ENCODE measurements at regions not wholly inside any gene's neighbourhood (a gene's known extent, or its start where the extent isn't known, plus 50 kb on each side); places are given as distances from the start of the nearest gene placed in this dataset.

GRCh38 chr13:99061411-99061810 is 83.5 kb upstream of the DOCK9 start:
- Histone ChIP-seq H2BK5ac (ENCODE audit: insufficient read length, low read length) (no peak overlapping the region), H3K27me3 (ENCODE audit: insufficient read depth, low read length) (no peaks in the 10 kb centered on the region), H3K4ac (ENCODE audit: low read depth, low read length) (no peak overlapping the region), H2BK120ac (ENCODE audit: low read depth, low read length, poor library complexity, severe bottlenecking) (no peak overlapping the region), H2AFZ (ENCODE audit: low read length) (no peak overlapping the region), H4K20me1 (ENCODE audit: control insufficient read depth, insufficient read depth, insufficient read length) (no peaks in the 10 kb centered on the region), H3K18ac (ENCODE audit: insufficient read length, low read depth, low read length) (no peak overlapping the region), H2BK15ac (ENCODE audit: low read depth, low read length) (no peak overlapping the region), H3K79me2 (ENCODE audit: insufficient read depth, low read length) (no peaks in the 10 kb centered on the region), H3K23ac (ENCODE audit: insufficient read length, low read depth, low read length) (no peak overlapping the region), H3K9me3 (ENCODE audit: control insufficient read depth, low read depth, low read length) (no peaks in the 10 kb centered on the region), H4K5ac (ENCODE audit: insufficient read length, low read depth, low read length) (no peak overlapping the region), H3K23me2 (ENCODE audit: insufficient read length, low read depth, low read length, poor library complexity, severe bottlenecking) (no peaks in the 10 kb centered on the region), H3K56ac (ENCODE audit: insufficient read length, low read depth, low read length) (no peak overlapping the region), H3T11ph (ENCODE audit: low read length) (no peak overlapping the region), H2BK20ac (ENCODE audit: low read depth, low read length, poor library complexity, severe bottlenecking) (no peak overlapping the region), H4K91ac (ENCODE audit: insufficient read length, low read depth, low read length) (no peak overlapping the region), H3K79me1 (ENCODE audit: insufficient read depth, low read depth, low read length, poor library complexity, severe bottlenecking) (no peaks in the 10 kb centered on the region), H3K4me1 (ENCODE audit: insufficient read depth, low read length) (no peaks in the 10 kb centered on the region), H4K8ac (replicated peaks; ENCODE audit: insufficient read length, low read depth, low read length) (no peak overlapping the region), H2AK5ac (ENCODE audit: insufficient read length, low read length) (no peak overlapping the region), H3K9ac (ENCODE audit: extremely low read depth, insufficient read length, low read length) (no peak overlapping the region), H3K27ac (ENCODE audit: insufficient read length, low read depth, low read length) (no peak overlapping the region), H3K14ac (ENCODE audit: insufficient read depth, low read length) (no peak overlapping the region), H2BK12ac (ENCODE audit: insufficient read length, low read depth, low read length) (no peak overlapping the region), H3K4me2 (ENCODE audit: insufficient read depth, insufficient read length, low read length) (no peak overlapping the region)
- Mint-ChIP-seq H3K27ac (no peak overlapping the region), H3K27me3 (ENCODE audit: low read depth) (no peaks in the 10 kb centered on the region), H3K4me1 (peaks cover 4 to 8% of the 10 kb centered on the region in 2 experiments; a peak in 3 of 4 replicates), H3K36me3 (ENCODE audit: insufficient read depth in 1 of 3, low read depth in 3 of 3) (no peaks in the 10 kb centered on the region), H3K9me3 (no peaks in the 10 kb centered on the region), H3K4me3 (no peak overlapping the region)
- whole genome bisulfite sequencing (ENCODE audit: extremely low coverage, insufficient read length, low lambda C conversion rate): no CpG with 5 or more reads among the region's 4 CpGs
- TF ChIP-seq, protein P1, sequence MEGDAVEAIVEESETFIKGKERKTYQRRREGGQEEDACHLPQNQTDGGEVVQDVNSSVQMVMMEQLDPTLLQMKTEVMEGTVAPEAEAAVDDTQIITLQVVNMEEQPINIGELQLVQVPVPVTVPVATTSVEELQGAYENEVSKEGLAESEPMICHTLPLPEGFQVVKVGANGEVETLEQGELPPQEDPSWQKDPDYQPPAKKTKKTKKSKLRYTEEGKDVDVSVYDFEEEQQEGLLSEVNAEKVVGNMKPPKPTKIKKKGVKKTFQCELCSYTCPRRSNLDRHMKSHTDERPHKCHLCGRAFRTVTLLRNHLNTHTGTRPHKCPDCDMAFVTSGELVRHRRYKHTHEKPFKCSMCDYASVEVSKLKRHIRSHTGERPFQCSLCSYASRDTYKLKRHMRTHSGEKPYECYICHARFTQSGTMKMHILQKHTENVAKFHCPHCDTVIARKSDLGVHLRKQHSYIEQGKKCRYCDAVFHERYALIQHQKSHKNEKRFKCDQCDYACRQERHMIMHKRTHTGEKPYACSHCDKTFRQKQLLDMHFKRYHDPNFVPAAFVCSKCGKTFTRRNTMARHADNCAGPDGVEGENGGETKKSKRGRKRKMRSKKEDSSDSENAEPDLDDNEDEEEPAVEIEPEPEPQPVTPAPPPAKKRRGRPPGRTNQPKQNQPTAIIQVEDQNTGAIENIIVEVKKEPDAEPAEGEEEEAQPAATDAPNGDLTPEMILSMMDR (conservative IDR thresholded peaks at IDR 0.05): no peak
- no peak for DNase-seq
